Loucy (cell line): ENCODE measurements at regions not wholly inside any gene's neighbourhood (a gene's known extent, or its start where the extent isn't known, plus 50 kb on each side); places are given as distances from the start of the nearest gene placed in this dataset.

Experiments used
- H2AFZ ChIP-seq: fragments of 200-600 bp; sonication (generic); 2 replicates; pipeline ENCODE4 v1.6.0; 2016; ENCODE audit warnings: antibody characterized with exemption, mild to moderate bottlenecking, low read length, moderate library complexity
- H3F3A ChIP-seq: fragments of 200-600 bp; 2 replicates; pipeline ENCODE4 v1.6.0; 2016; ENCODE audit warnings: antibody characterized with exemption, low read depth, mild to moderate bottlenecking
- H3K27me3 ChIP-seq: fragments of 200-600 bp; sonication (generic); 2 replicates; pipeline ENCODE4 v1.6.1; 2014; ENCODE audit warnings: low read length, mild to moderate bottlenecking; ENCODE audit not compliant: insufficient read depth, poor library complexity, severe bottlenecking
- H3K36me3 ChIP-seq: fragments of 200-600 bp; sonication (generic); 2 replicates; pipeline ENCODE4 v1.6.1; 2016; ENCODE audit warnings: low read length; ENCODE audit not compliant: insufficient read depth
- H3K4me1 ChIP-seq: fragments of 200-600 bp; sonication (generic); 2 replicates; pipeline ENCODE4 v1.5.1; 2014; ENCODE audit warnings: low read length, mild to moderate bottlenecking; ENCODE audit not compliant: insufficient read depth, poor library complexity, severe bottlenecking
- H3K4me2 ChIP-seq: fragments of 200-600 bp; sonication (generic); 2 replicates; pipeline ENCODE4 v1.6.0; 2014; ENCODE audit warnings: antibody characterized with exemption, low read length, low read depth, mild to moderate bottlenecking; ENCODE audit not compliant: poor library complexity, severe bottlenecking
- H3K4me3 ChIP-seq: fragments of 200-600 bp; sonication (generic); 2 replicates; pipeline ENCODE4 v1.5.1; 2014; ENCODE audit warnings: low read length, mild to moderate bottlenecking, mixed read lengths; ENCODE audit not compliant: poor library complexity, severe bottlenecking
- H3K79me2 ChIP-seq: fragments of 200-600 bp; sonication (generic); 2 replicates; pipeline ENCODE4 v1.6.1; 2014; ENCODE audit warnings: low read length; ENCODE audit not compliant: insufficient read depth
- H3K9ac ChIP-seq: fragments of 200-600 bp; sonication (generic); 2 replicates; pipeline ENCODE4 v1.6.0; 2014; ENCODE audit warnings: mild to moderate bottlenecking, low read depth, low read length, moderate library complexity; ENCODE audit not compliant: poor library complexity, severe bottlenecking
- H3K9me2 ChIP-seq: fragments of 200-600 bp; sonication (generic); replicated peaks from 2 replicates; pipeline ENCODE4 v1.6.1; 2016; ENCODE audit warnings: low read depth, low read length, mixed read lengths
- H3K9me3 ChIP-seq: fragments of 200-600 bp; sonication (generic); 2 replicates; pipeline ENCODE4 v1.6.1; 2014; ENCODE audit warnings: mild to moderate bottlenecking, antibody characterized with exemption, low read length, low read depth; ENCODE audit not compliant: insufficient read depth
- H4K20me1 ChIP-seq: fragments of 200-600 bp; sonication (generic); 2 replicates; pipeline ENCODE4 v1.6.0; 2014; ENCODE audit warnings: antibody characterized with exemption, low read length, mild to moderate bottlenecking; ENCODE audit not compliant: insufficient read depth, poor library complexity, severe bottlenecking
- EZH2phosphoT487 ChIP-seq: fragments of 200-600 bp; IDR thresholded peaks from 2 replicates; pipeline ENCODE4 v1.6.1; 2018; ENCODE audit warnings: antibody characterized with exemption, mild to moderate bottlenecking, moderate library complexity, borderline replicate concordance
- TF ChIP-seq, protein P1 (sequence below): fragments of 200-600 bp; sonication (generic); conservative IDR thresholded peaks from 2 replicates; pipeline ENCODE4 v1.5.1; 2014; ENCODE audit warnings: mild to moderate bottlenecking, antibody characterized with exemption, low read length

DNA sequence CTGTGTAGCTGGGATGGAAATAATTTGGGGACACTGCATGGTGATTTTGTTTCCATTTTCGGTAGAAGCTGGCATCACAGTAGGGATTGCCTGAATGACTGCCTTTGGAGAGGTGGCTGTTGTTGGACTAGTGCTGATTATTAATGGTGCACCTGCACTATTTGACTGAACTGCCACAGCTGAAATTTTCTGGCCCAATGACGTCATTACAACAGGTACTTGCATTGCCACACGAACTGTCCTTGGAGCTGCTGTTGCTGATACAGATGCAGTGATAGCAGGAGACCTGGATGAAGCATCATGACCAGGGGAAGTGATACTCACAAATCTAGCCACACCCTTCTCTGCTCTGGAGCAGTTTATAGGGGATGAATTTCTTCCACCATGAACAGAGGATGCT lies 95.6 kb upstream of the FOXC1 start:
- Histone ChIP-seq H3K36me3 (no peaks in the 10 kb centered on the region), H4K20me1 (no peaks in the 10 kb centered on the region), H3K4me3 (no peak overlapping the region), H3F3A (no peaks in the 10 kb centered on the region), H3K27me3 (no peaks in the 10 kb centered on the region), H3K9me2 (no peaks in the 10 kb centered on the region), H3K9me3 (no peaks in the 10 kb centered on the region), H2AFZ (no peak overlapping the region), H3K79me2 (no peaks in the 10 kb centered on the region), H3K9ac (no peak overlapping the region), H3K4me1 (peaks cover 46% of the 10 kb centered on the region), H3K4me2 (no peak overlapping the region)
- no peak for TF ChIP-seq EZH2phosphoT487
- TF ChIP-seq, protein P1, sequence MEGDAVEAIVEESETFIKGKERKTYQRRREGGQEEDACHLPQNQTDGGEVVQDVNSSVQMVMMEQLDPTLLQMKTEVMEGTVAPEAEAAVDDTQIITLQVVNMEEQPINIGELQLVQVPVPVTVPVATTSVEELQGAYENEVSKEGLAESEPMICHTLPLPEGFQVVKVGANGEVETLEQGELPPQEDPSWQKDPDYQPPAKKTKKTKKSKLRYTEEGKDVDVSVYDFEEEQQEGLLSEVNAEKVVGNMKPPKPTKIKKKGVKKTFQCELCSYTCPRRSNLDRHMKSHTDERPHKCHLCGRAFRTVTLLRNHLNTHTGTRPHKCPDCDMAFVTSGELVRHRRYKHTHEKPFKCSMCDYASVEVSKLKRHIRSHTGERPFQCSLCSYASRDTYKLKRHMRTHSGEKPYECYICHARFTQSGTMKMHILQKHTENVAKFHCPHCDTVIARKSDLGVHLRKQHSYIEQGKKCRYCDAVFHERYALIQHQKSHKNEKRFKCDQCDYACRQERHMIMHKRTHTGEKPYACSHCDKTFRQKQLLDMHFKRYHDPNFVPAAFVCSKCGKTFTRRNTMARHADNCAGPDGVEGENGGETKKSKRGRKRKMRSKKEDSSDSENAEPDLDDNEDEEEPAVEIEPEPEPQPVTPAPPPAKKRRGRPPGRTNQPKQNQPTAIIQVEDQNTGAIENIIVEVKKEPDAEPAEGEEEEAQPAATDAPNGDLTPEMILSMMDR, result no peak

DNA sequence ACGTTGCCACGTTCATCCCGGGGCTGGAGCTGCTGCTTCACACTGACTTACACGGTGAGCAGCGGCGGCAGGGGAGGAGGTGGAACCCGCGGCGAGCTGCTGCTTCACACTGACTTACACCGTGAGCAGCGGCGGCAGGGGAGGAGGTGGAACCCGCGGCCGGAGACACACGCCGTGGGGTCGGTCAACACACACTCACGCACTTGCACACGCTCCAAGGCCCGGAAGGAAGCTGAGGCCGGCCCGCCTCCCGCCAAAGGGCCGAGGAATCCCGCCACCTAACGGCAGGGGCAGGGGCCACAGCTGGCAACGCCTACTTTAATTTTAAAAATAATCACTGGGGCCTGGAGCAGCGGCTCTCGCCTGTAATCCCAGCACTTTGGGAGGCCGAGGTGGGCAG lies 94.4 kb upstream of the FOXC1 start:
- Histone ChIP-seq H3F3A (no peaks in the 10 kb centered on the region), H3K4me2 (no peak overlapping the region), H2AFZ (no peak overlapping the region), H3K9me2 (no peaks in the 10 kb centered on the region), H3K9ac (no peak overlapping the region), H4K20me1 (no peaks in the 10 kb centered on the region), H3K4me1 (peaks cover 46% of the 10 kb centered on the region), H3K4me3 (no peak overlapping the region), H3K27me3 (no peaks in the 10 kb centered on the region), H3K9me3 (no peaks in the 10 kb centered on the region), H3K79me2 (no peaks in the 10 kb centered on the region), H3K36me3 (no peaks in the 10 kb centered on the region)
- TF ChIP-seq, protein P1, result no peak
- no peak for TF ChIP-seq EZH2phosphoT487

DNA sequence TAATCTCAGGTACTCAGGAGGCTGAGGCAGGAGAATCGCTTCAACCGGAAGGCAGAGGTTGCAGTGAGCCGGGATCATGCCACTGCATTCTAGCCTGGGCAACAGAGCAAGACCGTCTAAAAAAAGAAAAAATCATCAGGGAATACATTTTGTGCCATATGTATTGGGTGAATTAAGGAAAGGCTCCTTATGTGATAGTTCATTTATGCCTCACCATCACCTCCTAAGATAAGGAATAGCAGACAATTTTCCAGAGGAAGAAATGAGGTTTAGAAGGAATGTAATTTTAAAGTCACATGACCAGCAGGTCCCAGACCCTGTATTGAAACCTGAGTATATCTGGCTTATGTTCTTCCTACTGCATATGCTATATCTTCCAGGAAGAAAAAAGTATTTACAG lies 93.9 kb upstream of the FOXC1 start:
- H3K79me2 ChIP-seq, result no peaks in the 10 kb centered on the region
- H3K9ac ChIP-seq, result no peak overlapping the region
- H4K20me1 ChIP-seq, result no peaks in the 10 kb centered on the region
- H3K27me3 ChIP-seq, result no peaks in the 10 kb centered on the region
- H3K4me3 ChIP-seq, result no peak overlapping the region
- peaks cover 46% of the 10 kb centered on the region for H3K4me1 ChIP-seq
- H3K9me3 ChIP-seq, result no peaks in the 10 kb centered on the region
- no peaks in the 10 kb centered on the region for H3F3A ChIP-seq
- H3K4me2 ChIP-seq, result no peak overlapping the region
- TF ChIP-seq, protein P1, result no peak
- TF ChIP-seq EZH2phosphoT487, result no peak
- H3K9me2 ChIP-seq, result no peaks in the 10 kb centered on the region
- H3K36me3 ChIP-seq, result no peaks in the 10 kb centered on the region
- H2AFZ ChIP-seq, result no peak overlapping the region
